Astrocyte of the hippocampus (primary cell): ENCODE measurements at regions not wholly inside any gene's neighbourhood (a gene's known extent, or its start where the extent isn't known, plus 50 kb on each side); places are given as distances from the start of the nearest gene placed in this dataset.

Experiments used
- DNase-seq: peaks from one replicate; pipeline ENCODE4 v3.0.0; 2011; ENCODE audit warnings: low read depth, low spot score

DNA sequence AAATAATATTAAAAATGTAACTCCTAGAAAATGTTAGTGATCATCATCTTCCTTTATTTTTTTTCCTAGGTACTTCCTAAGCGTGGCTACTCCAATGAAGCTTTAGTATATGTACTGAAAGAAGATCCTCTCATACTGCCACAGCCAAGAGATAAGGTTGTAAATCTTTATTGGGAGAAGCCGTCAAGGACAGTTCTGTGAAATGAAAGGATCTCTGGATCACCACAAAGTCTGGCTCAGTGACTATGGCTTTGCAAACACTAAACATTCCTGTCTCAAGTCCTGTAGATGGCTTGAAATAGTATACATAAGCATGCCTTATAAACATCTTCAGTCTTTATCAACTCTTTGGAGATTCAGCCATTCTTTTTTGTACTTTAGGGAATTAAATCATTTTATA, 61.2 kb upstream of the DPH5 start:
- DNase-seq = no peak

- DNase-seq = no peak
Measured at GRCh38 chr1:101081496-101082488, 56.2 kb upstream of the DPH5 start.

DNA sequence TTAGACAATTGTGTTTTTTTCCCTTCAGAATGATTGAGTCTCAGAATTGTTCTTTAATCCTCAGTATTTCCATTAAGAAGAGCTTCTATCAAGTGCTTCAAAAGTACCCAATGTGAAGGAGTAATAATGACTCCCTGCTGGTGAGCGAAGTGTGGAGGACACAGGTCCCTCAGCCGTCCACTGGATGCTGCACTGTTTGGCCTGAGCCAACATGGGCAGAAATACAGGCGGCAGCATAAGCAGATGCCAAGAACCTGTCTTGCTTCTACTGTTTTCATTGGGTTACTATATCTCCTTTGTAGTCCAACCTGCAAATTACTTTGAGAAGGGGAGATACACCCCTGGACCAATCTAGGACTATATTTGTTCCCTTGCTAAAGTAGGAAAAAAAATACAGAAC, 55.3 kb upstream of the DPH5 start:
- DNase-seq = no peak

- no peak for DNase-seq
Measured at GRCh38 chr1:101079341-101079740, 53.8 kb upstream of the DPH5 start.

DNA sequence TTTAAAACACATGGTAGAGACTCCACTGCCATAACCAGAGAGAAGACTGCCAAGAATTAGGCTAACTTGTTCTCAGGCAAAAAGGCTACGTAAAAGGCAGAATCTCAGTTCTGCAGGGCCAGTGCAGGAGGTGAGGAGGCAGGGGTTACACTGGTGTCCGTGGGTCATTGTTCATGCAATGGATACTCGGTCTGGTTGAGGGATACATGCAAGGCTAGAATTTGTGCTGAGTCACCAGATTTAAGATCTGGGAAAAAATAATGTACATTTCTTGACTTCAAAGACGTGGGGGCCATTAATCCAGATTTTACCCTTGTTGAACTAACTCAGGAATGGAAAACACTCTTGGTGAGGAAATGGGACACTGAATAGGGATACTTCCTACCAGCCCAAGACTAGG, 52.3 kb upstream of the DPH5 start:
- DNase-seq = no peak

- DNase-seq = no peak
Measured at GRCh38 chr1:101075926-101076325, 50.3 kb upstream of the DPH5 start.
